Mesenchymal stem cell (in vitro differentiated cells and primary cell): ENCODE measurements at regions not wholly inside any gene's neighbourhood (a gene's known extent, or its start where the extent isn't known, plus 50 kb on each side); places are given as distances from the start of the nearest gene placed in this dataset.

Experiments
- DNase-seq: peaks from one replicate; pipeline ENCODE4 v3.0.0-alpha.2; 2013
- H2AFZ ChIP-seq: one replicate; pipeline ENCODE4 v1.6.1; 2013; ENCODE audit warnings: low read depth, mild to moderate bottlenecking, control low read depth, inconsistent platforms, low read length, moderate library complexity
- H2AK5ac ChIP-seq: 2 replicates; pipeline ENCODE4 v1.6.1; 2013; ENCODE audit warnings: low read length, moderate library complexity, mild to moderate bottlenecking, inconsistent platforms; ENCODE audit not compliant: severe bottlenecking
- H2BK120ac ChIP-seq: one replicate; pipeline ENCODE4 v1.6.1; 2013; ENCODE audit warnings: low read depth, mild to moderate bottlenecking, inconsistent platforms, low read length, moderate library complexity
- H2BK12ac ChIP-seq, 2 experiments: one replicate each; pipeline ENCODE4 v1.6.1; 2013; ENCODE audit warnings: inconsistent platforms in 2 of 2, low read length in 2 of 2, mild to moderate bottlenecking in 2 of 2, moderate library complexity in 2 of 2, control low read depth in 1 of 2
- H2BK15ac ChIP-seq: one replicate; pipeline ENCODE4 v1.6.1; 2013; ENCODE audit warnings: mild to moderate bottlenecking, low read depth, inconsistent platforms; ENCODE audit not compliant: poor library complexity, severe bottlenecking
- H2BK5ac ChIP-seq: 2 replicates; pipeline ENCODE4 v1.6.1; 2013; ENCODE audit warnings: low read depth, mild to moderate bottlenecking, low read length, control low read depth, inconsistent platforms; ENCODE audit not compliant: poor library complexity, severe bottlenecking
- H3K14ac ChIP-seq, 2 experiments: one replicate each; pipeline ENCODE4 v1.6.1; 2013; ENCODE audit warnings: inconsistent platforms in 2 of 2, low read length in 2 of 2, control low read depth in 1 of 2, mild to moderate bottlenecking in 1 of 2, moderate library complexity in 1 of 2
- H3K18ac ChIP-seq, 2 experiments: one replicate each; pipeline ENCODE4 v1.6.1; 2013; ENCODE audit warnings: inconsistent platforms in 2 of 2, low read length in 2 of 2, control low read depth in 1 of 2, low read depth in 1 of 2, mild to moderate bottlenecking in 1 of 2
- H3K23ac ChIP-seq, 2 experiments: one replicate each; pipeline ENCODE4 v1.6.1; 2013; ENCODE audit warnings: inconsistent platforms in 2 of 2, low read length in 2 of 2, mild to moderate bottlenecking in 2 of 2, moderate library complexity in 2 of 2, control low read depth in 1 of 2
- H3K27ac ChIP-seq: 2 replicates; pipeline ENCODE4 v1.5.1; 2013; ENCODE audit warnings: mild to moderate bottlenecking, moderate library complexity, low read length, control low read depth, inconsistent platforms; ENCODE audit not compliant: poor library complexity, severe bottlenecking
- H3K27me3 ChIP-seq, 2 experiments: 2 replicates each; pipeline versions ENCODE4 v1.6.1 to v1.7.0; 2013; ENCODE audit warnings: low read length in 2 of 2, mild to moderate bottlenecking in 2 of 2, moderate library complexity in 2 of 2, control low read depth in 1 of 2, inconsistent platforms in 1 of 2; ENCODE audit not compliant: control insufficient read depth in 1 of 2, insufficient read depth in 1 of 2
- H3K36me3 ChIP-seq, 2 experiments: 2 replicates each; pipeline versions ENCODE4 v1.6.1 to v1.7.0; 2013; ENCODE audit warnings: low read length in 2 of 2, control low read depth in 1 of 2, inconsistent platforms in 1 of 2, low read depth in 1 of 2, mild to moderate bottlenecking in 1 of 2; ENCODE audit not compliant: insufficient read depth in 2 of 2, control insufficient read depth in 1 of 2
- H3K4ac ChIP-seq, 2 experiments: one replicate each; pipeline ENCODE4 v1.6.1; 2013; ENCODE audit warnings: inconsistent platforms in 2 of 2, low read length in 2 of 2, mild to moderate bottlenecking in 2 of 2, moderate library complexity in 2 of 2, control low read depth in 1 of 2, low read depth in 1 of 2
- H3K4me1 ChIP-seq: 2 replicates; pipeline ENCODE4 v1.6.1; 2013; ENCODE audit warnings: low read depth, low read length, control low read depth; ENCODE audit not compliant: control insufficient read depth, insufficient read depth
- H3K4me2 ChIP-seq: 2 replicates; pipeline ENCODE4 v1.6.1; 2013; ENCODE audit warnings: low read length, mild to moderate bottlenecking, inconsistent platforms; ENCODE audit not compliant: poor library complexity, severe bottlenecking
- H3K4me3 ChIP-seq, 2 experiments: 2 replicates each; pipeline versions ENCODE4 v1.5.1 to v1.7.0; 2013; ENCODE audit warnings: low read length in 2 of 2, mild to moderate bottlenecking in 2 of 2, control low read depth in 1 of 2, low read depth in 1 of 2; ENCODE audit not compliant: insufficient read depth in 1 of 2
- H3K79me1 ChIP-seq: replicated peaks from 2 replicates; pipeline ENCODE4 v1.6.1; 2013; ENCODE audit warnings: mild to moderate bottlenecking, control low read depth, low read length, inconsistent platforms; ENCODE audit not compliant: poor library complexity, severe bottlenecking
- H3K9ac ChIP-seq: 2 replicates; pipeline ENCODE4 v1.7.0; 2013; ENCODE audit warnings: mild to moderate bottlenecking, low read length, moderate library complexity
- H3K9me3 ChIP-seq: 2 replicates; pipeline ENCODE4 v1.7.0; 2013; ENCODE audit warnings: mild to moderate bottlenecking, low read length; ENCODE audit not compliant: control insufficient read depth
- H4K8ac ChIP-seq: one replicate; pipeline ENCODE4 v1.6.1; 2013; ENCODE audit warnings: inconsistent platforms, mild to moderate bottlenecking, low read length, moderate library complexity
- H4K91ac ChIP-seq: one replicate; pipeline ENCODE4 v1.6.1; 2013; ENCODE audit warnings: mild to moderate bottlenecking, low read length, inconsistent platforms
- WGBS: methylation state at CpG from one replicate; pipeline ENCODE4 v1.1.7; 2013; ENCODE audit warnings: mixed read lengths; 5-methylcytosine and 5-hydroxymethylcytosine counted together

- WGBS = 100% methylated on average over 1 of the region's 3 CpGs
- no peak overlapping the region for H3K4me3 ChIP-seq
Observed at GRCh38 chr4:156328882-156329281, 375.2 kb upstream of the CTSO start.

GRCh38 chr4:156326246-156326645 is 372.6 kb upstream of the CTSO start:
- no peaks in the 10 kb centered on the region for H3K79me1 ChIP-seq
- no peak overlapping the region for H2AK5ac ChIP-seq
- H4K91ac ChIP-seq = no peak overlapping the region
- no peak overlapping the region for H3K4me2 ChIP-seq
- no peaks in the 10 kb centered on the region for H3K9me3 ChIP-seq
- no peak overlapping the region for H3K27ac ChIP-seq
- H2BK120ac ChIP-seq = no peak overlapping the region
- H3K36me3 ChIP-seq = no peaks in the 10 kb centered on the region
- no peak overlapping the region for H2BK5ac ChIP-seq
- H2BK15ac ChIP-seq = no peak overlapping the region
- no peak overlapping the region for H4K8ac ChIP-seq
- 96% methylated on average over 3 of the region's 4 CpGs for WGBS
- DNase-seq = no peak
- no peak overlapping the region for H3K23ac ChIP-seq
- no peak overlapping the region for H3K18ac ChIP-seq
- no peaks in the 10 kb centered on the region for H3K27me3 ChIP-seq
- H3K4me1 ChIP-seq = no peaks in the 10 kb centered on the region
- no peak overlapping the region for H3K9ac ChIP-seq
- H2BK12ac ChIP-seq = no peak overlapping the region
- no peak overlapping the region for H3K4ac ChIP-seq
- H3K4me3 ChIP-seq = no peak overlapping the region
- no peak overlapping the region for H2AFZ ChIP-seq
- no peak overlapping the region for H3K14ac ChIP-seq

More at GRCh38 chr4:156328882-156329281, 375.2 kb upstream of the CTSO start:
- Histone ChIP-seq H3K79me1 (no peaks in the 10 kb centered on the region), H3K18ac (no peak overlapping the region), H2BK12ac (no peak overlapping the region), H3K27me3 (no peaks in the 10 kb centered on the region), H3K36me3 (no peaks in the 10 kb centered on the region), H3K27ac (no peak overlapping the region), H3K4ac (no peak overlapping the region), H4K91ac (no peak overlapping the region), H3K9me3 (no peaks in the 10 kb centered on the region), H3K9ac (no peak overlapping the region), H3K14ac (no peak overlapping the region), H3K23ac (no peak overlapping the region), H2BK120ac (no peak overlapping the region), H4K8ac (no peak overlapping the region), H2AK5ac (no peak overlapping the region), H3K4me2 (no peak overlapping the region), H2BK15ac (no peak overlapping the region), H3K4me1 (no peaks in the 10 kb centered on the region), H2BK5ac (no peak overlapping the region), H2AFZ (no peak overlapping the region)
- no peak for DNase-seq

DNA sequence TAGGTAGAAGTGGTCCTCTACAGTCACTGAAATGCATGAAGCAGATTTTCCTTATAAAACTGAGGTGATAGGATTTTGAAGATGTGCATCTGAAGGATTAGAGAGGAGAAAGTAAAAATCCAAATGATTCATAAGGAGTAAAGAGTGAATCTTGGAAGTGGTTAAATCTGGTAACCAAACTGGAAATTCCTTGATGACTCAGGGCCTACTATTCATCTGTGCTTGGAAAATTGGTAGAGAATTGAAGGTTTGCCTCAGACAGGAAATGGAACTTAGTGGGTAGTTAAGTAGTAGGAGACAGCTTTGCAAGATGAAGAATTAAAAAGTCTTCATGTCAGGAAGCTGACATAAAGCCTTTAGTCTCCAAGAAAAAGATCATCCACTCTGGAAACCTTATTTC is 368.9 kb upstream of the CTSO start:
- H2AK5ac ChIP-seq = no peak overlapping the region
- no peaks in the 10 kb centered on the region for H3K4me1 ChIP-seq
- peak overlapping the region; percentile 85 for H3K9ac ChIP-seq
- no peaks in the 10 kb centered on the region for H3K79me1 ChIP-seq
- H3K36me3 ChIP-seq = no peaks in the 10 kb centered on the region
- H3K14ac ChIP-seq = no peak overlapping the region
- H3K4ac ChIP-seq = no peak overlapping the region
- H3K18ac ChIP-seq = no peak overlapping the region
- peak overlapping the region in 1 of 2 experiments; percentile 35 for H3K4me3 ChIP-seq
- no peak overlapping the region for H3K4me2 ChIP-seq
- no peaks in the 10 kb centered on the region for H3K9me3 ChIP-seq
- no peaks in the 10 kb centered on the region for H3K27me3 ChIP-seq
- peak; percentile 86 for DNase-seq
- H4K91ac ChIP-seq = no peak overlapping the region
- no peak overlapping the region for H4K8ac ChIP-seq
- H2BK120ac ChIP-seq = no peak overlapping the region
- H2AFZ ChIP-seq = no peak overlapping the region
- no peak overlapping the region for H3K23ac ChIP-seq
- no peak overlapping the region for H2BK5ac ChIP-seq
- H2BK12ac ChIP-seq = no peak overlapping the region
- peak overlapping the region; percentile 85 for H3K27ac ChIP-seq
- no peak overlapping the region for H2BK15ac ChIP-seq

- Histone ChIP-seq H3K9ac (peak overlapping the region; percentile 85), H2BK5ac (no peak overlapping the region), H3K4me1 (no peaks in the 10 kb centered on the region), H2BK120ac (no peak overlapping the region), H2AFZ (no peak overlapping the region), H3K27me3 (no peaks in the 10 kb centered on the region), H3K4ac (no peak overlapping the region), H4K91ac (no peak overlapping the region), H3K79me1 (no peaks in the 10 kb centered on the region), H4K8ac (no peak overlapping the region), H3K27ac (peak overlapping the region; percentile 13), H2BK12ac (no peak overlapping the region), H3K4me2 (no peak overlapping the region), H3K23ac (no peak overlapping the region), H3K9me3 (peaks cover 4% of the 10 kb centered on the region), H3K36me3 (no peaks in the 10 kb centered on the region), H3K18ac (no peak overlapping the region), H3K4me3 (no peak overlapping the region), H2AK5ac (no peak overlapping the region), H2BK15ac (no peak overlapping the region), H3K14ac (no peak overlapping the region)
- DNase-seq = peak; percentile 57
- WGBS = 17% methylated on average over 1 of the region's 2 CpGs
Observed at GRCh38 chr4:156321203-156321602, 367.5 kb upstream of the CTSO start.
